AG08395 (cell line): ENCODE measurements at regions not wholly inside any gene's neighbourhood (a gene's known extent, or its start where the extent isn't known, plus 50 kb on each side); places are given as distances from the start of the nearest gene placed in this dataset.

ENCODE experiments used
- DNase-seq: peaks from one replicate; pipeline ENCODE4 v3.0.0; 2012; ENCODE audit warnings: mixed read lengths, low spot score

DNA sequence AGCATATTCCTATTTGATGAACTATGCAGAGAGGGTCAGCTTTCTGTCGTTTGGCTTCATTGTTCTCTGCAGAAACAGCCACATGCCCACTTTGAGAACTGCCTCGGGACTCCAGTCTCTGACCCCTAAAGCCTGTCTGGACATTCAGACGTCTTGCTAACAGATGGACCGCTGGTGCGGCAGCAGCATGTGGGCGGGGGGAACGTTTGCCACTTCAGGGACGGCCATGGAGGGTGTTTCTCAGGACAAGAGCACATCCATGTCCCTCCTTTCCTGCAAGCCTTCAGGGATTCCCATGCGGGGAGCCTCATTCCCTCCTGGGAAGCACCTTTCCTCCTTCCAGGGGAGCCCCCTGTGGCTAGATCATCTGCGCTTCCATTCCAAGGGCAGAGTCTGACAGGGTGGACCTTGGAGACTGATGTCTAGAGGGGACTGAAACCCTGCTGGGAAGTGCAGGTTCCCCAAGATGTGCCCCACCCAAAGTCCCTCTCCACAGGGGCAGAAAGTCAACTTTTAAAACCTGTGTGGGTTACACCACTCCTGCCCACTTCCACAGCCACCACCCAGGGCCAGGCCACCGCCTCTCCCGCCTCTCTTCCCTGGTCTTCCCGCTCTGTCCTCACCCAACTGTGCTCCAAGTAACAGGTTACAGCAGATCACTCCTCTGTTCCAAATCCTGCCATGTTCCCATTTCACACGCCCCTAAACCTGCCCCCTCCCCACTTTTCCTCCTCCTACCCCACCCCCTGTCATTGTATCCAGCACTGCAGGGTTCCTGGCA lies 94.8 kb upstream of the PMEPA1 start:
- DNase-seq: no peak

DNA sequence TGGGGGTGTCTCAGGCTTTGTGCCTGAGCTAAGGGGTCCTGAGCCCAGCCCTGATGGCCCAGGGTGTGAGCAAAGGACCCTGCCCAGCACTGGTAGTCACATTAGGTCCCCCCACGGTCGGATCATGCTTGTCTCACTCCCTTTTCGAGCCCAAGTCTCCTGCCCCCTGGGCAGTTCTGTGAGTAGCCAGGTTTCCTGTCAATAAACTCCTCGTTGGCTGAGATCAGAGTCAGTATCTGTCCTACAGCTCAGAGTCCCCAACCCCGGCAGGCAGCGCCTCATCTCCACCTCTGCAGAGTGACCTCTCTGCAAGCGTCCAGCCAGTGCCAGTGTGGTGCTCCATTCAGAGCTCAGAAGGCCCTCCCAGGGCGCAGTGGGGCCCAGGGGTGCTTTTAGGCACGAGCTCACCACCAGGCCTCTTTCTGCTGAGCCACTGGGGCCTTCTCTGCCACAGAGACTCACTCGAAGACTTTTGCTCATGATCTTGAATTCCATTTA lies 93.7 kb upstream of the PMEPA1 start:
- DNase-seq: no peak

DNA sequence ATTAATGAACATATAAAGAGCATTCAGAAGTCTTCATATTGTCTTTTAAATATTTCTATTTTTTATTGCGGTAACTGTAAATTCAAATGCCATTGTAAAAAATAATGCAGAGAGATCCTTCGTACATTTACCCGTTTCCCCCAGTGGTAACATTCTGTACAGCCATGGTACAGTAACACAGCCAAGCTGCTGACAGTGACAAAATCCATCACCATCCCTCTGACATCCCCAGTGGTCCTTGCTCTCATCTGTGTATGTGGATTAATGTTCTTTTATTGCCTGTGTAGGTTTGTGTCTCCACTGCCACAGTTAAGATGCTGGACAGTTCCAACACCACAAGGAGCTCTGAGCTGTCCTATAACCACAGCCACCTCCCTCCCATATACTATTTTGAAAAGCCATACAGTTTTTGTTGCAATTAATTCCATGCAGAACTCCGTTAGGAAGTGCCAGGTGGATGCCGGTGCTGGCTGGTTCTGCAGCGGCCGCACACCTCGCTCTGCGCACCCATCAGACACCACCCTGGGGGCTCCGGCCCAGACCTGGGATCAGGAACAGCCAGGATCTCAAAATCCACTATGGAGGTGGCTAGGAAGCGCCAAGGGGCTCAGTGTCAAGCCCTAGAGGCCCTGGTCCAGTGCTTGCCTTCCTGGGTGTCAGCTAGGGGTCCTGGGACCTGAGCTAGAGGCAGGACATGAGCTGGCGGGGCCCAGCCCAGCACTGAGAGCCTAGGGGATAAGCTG lies 93.1 kb upstream of the PMEPA1 start:
- no peak for DNase-seq

DNA sequence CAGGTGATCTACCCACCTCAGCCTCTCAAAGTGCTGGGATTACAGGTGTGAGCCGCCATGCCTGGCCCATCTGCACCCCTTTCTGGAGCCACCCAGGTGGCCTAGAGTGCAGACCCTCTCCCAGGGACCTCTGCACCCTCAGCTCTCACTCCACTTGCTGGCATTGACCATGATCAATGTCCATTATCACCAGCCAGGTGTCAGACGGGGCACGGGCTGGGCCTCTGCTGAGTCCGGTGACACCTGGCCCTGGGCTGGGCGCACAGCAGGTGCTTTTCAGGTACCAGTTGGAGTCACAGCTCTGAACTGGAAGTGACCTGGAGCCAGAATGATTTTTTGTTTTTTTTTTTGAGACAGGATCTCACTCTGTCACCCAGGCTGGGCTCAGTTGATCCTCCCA lies 91.8 kb upstream of the PMEPA1 start:
- no peak for DNase-seq

DNA sequence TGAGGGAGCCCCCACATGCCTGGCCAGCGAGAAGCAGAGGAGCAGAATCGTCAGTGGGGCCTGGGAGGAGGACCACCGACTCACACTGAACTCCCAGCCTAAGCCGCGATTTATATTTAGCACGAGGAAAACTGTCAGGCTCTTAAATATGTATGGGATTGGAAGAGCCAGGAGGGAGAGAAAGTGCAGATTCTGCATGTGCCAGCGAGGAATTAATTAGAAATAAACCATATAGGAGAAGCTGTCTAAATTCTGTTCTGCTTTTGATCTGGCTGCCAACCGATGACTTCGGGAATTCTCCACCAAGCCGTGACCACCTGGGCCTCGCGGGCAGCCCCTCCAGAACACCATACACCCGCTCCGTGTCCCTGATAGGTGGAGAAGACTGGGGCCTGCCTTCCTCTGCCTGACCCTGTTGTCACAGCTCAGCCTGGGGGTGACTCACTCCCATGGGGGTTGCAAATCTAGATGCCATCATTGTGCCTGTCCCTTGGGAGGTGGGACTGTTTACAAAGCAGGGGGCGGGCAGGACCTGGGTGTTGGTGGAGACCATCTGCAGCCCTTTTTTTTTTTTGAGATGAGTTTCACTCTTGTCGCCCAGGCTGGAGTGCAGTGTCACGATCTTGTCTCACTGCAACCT lies 91.1 kb upstream of the PMEPA1 start:
- DNase-seq: no peak

DNA sequence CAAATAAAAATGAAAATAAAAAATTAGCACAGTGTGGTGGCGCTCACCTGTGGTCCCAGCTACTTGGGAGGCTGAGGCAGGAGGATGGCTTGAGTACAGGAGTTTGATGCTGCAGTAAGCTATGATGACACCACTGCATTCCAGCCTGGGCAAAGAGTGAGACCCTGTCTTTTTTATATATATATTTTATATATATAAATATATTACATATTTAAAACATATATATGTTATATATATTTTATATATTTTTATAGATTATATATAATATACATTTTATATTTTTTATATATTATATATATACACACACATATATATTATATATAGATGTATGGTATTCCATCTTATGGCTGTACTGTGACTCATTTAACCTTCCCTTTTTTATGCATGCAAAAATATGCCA lies 87.6 kb upstream of the PMEPA1 start:
- DNase-seq: no peak

DNA sequence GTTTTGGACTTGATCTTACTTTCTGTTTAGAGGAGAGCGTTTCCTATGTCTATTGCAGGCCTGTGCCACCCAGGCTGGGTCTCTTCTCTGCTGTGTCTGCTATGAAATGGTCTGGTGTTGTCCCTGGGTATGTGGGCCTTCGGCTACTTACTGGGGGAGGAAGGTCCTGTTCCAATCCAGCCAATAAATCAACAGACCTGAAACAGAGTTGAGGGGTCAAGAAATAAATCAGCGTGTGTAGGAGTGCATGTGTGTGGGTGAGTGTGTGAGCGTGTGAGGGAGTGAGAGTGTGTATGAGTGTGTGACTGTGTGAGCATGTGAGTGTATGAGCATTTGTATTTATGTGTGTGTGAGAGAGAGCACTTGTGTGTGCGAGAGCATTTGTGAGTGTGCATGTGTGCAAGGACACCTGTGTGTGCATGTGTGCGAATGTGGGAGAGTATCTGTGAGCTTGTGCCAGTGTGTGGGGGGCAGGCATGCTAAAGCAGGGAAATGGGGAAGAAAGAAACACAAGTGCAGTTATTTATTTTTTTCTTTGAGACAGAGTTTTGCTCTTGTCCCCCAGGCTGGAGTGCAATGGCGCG lies 86.3 kb upstream of the PMEPA1 start:
- DNase-seq: no peak

DNA sequence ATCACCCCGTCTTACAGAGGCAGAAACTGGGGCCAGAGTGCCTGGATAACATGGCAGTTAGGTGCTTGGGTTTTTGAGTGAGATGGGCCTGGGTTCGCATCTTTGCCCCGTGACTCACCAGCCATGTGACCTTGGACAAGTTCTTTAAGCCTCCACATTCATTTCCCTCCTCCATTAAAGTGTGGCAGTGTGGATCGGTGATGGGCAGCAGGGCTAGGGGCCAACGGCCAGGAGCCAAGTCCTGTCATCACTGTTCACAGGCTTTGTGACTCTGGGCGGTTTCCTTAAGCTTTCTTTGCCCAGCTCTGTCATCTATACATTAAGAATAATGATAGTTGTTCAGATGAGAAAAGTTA lies 85.5 kb upstream of the PMEPA1 start:
- DNase-seq: peak; percentile 35

DNA sequence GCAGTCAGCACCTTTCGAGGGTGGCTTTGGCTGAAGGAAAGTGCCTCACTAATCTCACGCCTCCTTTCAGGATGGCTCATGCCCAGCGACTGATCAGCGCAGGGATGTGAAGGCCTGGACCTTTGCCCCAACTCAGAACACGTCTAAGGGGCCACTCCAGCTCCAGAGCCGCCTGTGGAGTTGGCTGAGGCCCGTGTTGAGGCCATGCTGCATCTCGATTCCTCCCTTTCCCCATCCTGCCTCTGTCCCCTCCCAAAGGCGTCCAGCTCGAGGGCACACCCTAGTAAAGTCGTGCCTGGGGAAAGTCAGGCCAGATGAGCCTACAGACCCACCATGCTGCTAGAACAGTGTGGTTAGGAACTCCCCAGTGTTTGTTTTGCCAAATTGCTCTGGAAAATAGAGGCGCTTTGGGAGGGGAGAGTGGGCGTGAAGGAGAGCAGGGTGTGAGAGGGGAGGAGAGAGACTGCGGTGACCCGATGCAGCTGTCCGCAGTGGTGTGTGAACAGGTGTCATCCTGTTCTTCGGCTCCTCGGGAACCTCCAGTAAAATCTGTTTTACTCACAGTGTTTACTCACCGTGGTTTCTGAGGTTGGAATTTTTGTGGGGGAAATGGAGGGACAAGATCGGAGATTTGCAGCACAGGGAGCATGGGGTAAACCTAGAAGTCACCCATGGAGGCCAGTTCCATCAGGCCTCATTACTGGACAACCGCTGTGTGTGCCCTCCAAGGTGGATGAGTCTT lies 85.0 kb upstream of the PMEPA1 start:
- DNase-seq: peak; percentile 33

DNA sequence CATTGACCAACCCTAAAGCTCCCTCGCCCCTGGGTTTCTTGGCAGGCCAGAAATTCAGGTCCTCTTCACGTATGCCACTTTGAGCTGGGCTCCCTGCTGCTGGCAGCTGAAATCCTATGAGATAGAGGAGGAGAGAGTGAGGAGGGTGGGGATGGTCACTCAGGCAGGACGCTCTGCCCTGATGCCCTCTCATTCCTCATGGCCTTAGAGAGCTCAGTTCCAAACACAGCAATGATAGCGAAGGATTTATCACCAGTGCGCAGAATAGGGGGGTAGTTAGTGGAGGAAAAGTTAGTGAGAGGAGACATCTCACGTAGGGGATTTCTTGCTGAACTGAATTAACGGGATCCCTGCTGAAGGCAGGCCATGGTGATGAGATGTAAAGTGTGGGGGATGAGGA lies 84.2 kb upstream of the PMEPA1 start:
- DNase-seq: no peak

DNA sequence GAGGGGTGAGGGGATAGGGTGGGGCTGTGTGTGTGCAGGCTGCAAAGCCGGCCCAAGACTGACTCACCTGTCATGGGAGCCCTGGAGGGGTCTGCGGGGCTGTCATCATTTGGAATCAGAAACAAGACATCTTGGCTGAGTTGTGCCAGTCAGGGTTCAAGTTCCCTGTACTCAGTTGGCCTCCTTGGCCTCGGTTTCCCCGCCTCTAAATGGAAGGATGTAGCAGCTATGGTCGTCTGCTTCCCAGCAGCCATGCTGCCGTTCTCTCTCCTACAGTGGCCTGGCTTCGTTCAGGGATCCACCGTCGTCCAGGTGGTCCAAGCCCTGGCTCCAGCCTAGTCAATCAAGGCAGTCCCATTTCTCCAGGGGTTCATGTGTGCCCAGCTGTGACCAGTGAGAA lies 83.6 kb upstream of the PMEPA1 start:
- DNase-seq: no peak

DNA sequence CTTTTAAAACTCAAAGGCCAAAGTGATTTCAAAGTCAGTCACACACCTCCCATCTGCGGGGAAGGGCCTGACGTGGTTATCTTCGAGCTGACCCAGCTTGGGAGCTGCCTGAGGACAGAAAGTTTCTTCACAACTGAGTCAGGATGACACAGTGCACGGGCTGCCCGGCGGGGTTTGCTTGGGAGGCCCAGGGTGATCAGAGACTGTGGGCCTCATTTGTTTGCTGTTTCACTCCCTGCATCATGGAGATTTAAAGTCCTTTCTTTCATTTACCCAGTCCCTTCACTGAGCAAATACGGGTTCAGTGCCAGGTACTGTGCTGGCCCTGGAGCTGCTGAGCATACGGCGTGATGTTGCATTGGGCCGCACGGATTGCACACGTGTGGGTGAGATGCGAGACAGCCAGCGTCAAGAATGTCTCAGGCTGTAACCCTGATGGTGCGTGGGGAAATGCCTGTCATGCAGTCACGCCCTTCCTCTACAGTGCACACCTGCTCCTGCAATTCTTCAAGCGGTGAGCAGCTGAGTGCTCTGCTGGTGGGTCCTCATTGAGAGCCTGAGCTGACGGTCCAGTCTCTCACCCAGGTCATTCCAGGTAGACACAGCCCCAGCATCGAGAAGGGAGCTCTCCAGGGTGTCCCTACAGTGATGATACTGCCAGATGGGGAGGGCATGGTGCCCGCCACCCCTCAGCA lies 82.7 kb upstream of the PMEPA1 start:
- no peak for DNase-seq

DNA sequence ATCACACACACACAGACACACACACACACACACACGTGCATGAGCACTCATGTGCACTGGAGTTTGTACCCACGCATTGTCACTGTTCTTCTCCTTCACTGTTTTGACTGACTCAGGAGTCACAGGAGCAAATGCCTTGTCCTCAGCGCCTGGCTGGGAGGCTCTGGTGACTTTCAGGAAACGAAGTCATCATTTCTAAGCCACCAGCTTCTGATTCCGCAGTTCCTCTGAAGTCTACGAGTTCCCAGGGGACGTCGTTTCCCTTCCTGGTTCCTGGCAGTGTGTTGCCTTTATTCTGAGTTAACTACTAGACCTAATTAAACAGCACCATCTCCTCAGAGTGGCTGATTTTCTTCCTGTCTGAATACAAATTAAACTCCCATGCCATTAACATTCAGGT lies 82.2 kb upstream of the PMEPA1 start:
- DNase-seq: no peak

DNA sequence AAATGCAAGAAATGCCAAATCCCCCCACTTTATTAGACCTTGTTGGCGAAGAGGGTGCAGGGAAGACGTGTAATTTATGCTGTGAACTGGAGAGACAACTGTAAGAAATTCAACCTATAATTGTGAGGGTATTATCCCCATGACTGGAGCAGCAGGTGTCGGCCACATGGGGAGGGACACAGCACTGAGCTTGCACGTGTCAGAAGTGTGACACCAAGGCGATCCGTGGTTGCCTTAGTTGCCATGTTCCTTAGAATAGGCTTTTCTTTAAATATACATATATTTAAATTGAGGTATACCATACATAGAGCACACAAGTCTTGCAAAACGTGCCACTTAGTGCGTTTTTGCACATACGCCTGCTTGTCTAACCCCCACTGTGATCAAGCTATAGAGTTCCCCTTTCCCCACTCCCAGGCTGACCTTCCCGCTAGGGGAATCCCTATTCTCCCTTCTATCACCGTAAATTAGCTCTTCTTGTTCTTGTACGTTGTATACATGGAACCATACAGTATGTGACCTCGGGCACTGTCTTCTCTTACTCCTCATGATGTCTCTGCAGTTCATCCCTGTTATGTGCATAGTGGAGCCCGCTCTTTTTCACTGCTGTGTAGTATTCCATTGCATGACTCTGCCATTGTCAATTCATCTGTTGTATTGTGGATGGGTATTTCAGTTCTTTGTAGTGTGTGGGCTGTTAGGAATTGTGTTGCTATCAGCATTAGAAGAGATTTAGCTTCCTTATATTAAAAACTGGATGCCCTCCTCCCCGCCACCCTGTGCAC lies 81.6 kb upstream of the PMEPA1 start:
- no peak for DNase-seq

DNA sequence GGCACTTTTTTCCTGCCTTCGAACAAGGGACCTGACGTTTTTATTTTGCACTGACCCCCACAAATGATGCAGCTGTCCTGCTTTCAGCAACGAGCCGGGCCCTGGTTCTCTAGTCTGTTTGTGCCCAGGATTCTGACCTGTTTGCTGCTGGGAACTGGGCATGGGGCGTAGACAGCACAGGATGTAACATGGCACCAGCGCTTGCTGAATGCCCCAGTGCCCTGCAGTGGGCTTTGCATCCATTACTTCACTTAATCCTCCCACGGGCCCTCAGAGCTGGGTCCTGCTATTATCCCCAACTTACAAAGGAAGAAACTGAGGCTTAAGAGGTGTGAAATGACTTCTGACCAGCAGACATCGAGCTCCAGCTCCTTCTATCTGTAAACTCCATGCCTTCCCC lies 80.4 kb upstream of the PMEPA1 start:
- DNase-seq: no peak

DNA sequence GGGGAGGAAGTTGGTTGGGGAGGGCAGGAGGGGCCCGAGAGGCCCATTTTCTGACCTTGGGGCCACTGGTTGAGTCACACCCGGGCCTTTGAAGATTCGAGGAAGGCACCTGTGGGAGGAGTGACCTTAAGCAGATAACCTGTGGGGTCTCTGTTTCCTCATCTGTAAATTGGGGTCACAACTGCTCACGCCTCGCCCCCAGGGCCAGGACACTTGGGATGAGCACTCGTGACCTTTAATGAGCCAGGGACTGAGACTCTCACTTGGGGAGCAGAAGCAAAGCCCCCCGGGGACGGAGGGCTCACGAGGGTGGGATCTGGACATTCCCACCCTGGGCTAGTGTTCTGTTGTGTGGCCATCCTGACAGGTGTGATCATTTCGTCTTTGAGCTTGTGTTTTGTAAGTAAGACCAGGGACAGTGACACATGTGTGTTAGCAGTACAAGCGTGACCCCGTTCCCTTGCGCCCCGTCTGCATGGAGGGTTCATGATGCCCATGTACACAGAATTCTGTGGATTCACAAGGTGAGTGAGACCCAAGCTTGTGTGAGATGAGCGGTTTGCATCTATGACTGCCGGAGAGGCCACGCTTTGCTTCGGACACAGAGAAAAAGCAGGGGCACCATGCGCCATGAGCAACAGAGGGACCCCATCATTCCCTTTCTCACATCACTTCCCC lies 79.3 kb upstream of the PMEPA1 start:
- DNase-seq: no peak

DNA sequence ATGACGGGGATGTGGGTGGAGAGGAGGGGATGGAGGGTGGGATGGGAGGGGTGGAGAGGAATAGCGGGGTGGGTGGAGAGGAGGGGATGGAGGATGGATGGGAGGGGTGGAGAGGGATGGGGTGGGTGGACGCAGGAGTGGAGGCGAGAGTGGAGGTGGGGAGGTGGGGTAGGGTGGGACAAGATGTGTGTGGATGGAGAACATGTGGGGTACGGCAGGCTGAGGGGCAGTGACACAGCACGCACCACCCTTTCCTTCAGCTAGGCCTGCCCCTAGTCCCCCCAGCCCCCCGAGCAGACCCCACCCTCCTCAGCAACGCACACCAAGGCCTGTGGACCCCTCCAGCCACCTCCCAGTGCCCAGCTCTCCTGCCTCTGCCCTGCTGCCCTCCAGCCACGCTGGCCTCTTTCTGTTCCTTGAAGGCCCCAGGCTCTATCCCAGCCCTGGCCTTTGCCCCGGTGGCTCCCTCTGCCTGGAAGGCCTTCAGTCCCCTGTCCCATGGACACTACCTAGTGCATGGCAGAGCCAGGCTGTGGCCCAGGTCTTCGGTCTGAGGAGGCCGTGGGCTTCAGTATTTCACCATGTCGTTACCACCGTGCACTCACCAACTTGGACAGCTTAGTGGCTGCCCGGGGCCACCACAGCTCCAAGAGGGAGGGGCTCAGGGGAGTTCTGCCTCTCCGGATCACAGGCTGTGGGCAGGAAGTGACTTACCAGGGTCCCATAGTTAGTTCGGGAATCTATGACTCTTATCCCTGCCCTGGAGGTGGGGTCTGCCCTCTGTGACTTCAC lies 78.4 kb upstream of the PMEPA1 start:
- no peak for DNase-seq

DNA sequence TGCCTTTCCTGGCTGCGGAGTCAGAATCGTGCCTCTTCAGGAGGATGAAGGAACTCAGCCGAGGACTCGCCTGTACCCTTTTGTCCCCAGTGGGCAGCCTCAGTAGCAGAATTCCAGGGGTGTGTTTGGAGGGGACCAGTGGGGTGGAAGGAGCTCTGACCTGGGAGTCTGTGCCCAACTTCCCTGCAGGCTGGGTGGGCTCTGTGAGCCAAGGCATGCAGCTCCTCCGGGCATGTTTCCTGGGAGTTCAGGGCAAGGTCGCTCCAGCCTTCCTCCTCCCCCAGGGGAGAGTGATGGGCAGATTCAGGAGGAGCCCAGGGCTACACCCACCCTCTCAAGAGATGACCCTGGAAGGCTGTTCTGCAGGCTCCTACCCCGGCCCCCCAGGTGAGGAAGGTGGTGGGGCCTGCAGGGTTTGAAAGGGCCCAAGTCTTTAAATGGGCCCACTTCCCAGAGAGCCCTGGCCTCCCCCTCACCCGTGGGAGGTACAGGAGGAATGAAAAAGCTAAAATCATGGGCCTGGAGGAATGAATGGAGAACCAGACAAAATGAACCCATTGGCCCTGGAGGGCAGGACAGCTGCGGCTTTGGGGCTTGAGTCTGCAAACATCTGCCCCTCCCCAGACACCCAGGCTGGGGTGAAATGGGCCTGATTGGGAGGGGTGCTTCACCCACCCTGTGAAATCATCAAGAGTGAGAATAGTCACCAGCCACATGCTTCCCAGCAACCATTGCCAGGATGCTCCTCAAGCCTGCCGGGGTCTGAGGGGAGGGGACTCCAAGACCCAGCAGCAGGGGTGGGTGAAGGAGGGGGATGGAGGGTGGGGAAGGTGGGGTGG lies 77.6 kb upstream of the PMEPA1 start:
- no peak for DNase-seq
